Anterior cingulate cortex (tissue), 58 donors: ENCODE measurements at regions not wholly inside any gene's neighbourhood (a gene's known extent, or its start where the extent isn't known, plus 50 kb on each side); places are given as distances from the start of the nearest gene placed in this dataset.
"Not testable (repeated sequence)": the region's sequence is repeated elsewhere in the genome, so short reads cannot be mapped to it uniquely, and the experiment has no call there.

ENCODE experiments used
- DNase-seq, 58 donors: peaks; one replicate each; lab custom pipeline; 2025; lab: John Stamatoyannopoulos, UW

DNA sequence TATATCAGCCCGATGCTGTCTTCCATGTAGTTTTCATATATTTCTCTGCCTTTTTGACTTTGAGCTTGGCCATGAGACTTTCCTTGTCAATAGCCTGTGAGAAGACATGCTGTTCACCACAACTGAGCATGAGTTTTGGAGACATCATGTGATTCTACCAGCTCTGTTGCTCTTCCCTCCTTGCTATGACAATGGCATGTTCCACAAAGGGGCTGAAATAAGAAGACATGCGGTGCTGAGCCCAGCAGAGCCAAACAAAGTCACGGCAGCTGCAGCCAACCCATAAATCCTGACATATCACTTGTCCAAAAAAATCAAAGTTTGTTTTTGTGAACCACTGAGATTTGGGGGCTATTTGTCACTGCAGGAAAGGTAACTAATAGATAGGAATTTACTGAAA, 343.4 kb upstream of the KITLG start:
- DNase-seq, result no peak

DNA sequence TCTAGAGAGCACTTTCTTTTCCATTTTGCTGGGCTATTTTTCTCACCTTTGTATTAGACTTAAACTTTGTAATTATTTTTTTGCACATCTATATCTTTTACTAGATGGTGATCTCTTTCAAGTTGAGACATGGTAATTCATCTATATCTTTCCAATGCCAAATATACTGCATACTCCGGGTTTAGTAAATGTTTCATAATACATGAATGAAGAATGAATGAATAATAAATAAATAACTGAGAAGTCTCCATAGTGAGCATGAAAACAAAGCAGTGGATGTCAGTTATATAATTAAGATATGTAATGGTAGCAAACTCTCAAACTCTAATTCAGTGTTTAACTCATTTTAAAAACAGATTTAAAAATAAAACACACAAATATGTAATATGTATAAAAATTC, 342.5 kb upstream of the KITLG start:
- no peak for DNase-seq

DNA sequence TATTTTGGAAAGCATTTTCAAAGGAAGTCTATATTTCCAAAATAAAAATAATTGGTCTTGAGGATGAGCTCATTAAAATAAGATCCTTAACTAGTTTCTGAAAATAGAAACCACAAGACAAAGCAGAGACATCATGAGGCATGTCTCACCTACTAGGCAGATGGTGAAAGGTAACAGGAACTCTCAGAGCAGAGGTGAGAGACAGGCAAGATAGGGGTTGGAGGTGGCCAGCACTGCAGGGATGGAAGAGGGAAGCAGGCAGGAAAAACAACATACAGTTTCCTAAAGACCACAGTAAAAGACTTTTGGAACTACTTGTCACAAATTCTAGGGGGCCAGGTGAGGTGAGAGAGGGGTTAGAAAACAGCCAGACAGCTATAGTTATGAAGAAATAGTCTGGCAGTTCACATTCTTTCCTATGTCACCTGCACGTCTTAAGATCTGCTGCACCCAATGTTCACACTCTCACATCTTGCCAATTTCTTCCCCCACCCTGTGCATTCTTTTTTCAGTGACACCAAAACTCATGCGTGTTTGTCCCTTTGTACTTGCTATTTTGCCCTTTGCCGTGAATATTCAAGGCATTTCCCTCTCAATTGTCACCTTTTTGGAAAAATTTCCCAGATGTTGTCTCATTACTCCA, 341.7 kb upstream of the KITLG start:
- DNase-seq, result no peak

DNA sequence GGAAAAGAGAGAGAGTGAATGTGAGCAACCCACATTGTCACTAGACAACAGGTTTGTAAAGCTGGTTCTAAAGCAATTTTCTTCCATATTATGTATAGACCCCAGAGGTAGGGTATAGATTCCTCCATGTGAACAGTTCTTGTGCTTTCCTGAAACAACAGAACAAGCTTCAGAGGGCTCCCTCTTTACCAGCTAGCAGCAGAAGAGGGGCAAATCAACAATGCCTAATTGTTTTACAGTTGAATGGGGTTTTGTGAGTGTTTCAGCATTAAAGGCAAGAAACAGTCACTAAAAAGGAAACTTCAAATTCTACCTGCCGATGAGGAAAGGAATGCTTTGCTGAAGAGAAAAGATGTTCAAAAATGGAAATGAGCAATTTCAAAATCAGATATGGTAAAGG, 341.2 kb upstream of the KITLG start:
- DNase-seq, result peak in 1 of 58 donors; percentile 5

DNA sequence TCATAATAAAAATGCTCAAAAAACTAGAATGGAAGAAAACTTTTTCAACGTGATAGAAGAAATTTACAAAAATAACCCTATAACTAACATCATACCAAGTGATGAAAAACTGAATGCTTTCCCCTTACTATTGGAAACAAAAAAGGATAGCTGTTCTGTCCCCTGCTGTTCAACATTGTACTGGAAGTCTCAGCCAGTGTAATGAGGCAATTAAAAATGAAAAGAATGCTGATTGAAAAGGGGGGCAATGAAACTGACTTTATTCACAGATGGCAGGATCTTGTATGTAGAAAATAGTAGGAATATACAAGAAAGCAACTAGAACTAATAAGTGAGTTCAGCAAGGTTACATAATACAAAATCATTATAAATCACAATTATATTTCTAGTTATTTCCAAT, 337.9 kb upstream of the KITLG start:
- no peak for DNase-seq

DNA sequence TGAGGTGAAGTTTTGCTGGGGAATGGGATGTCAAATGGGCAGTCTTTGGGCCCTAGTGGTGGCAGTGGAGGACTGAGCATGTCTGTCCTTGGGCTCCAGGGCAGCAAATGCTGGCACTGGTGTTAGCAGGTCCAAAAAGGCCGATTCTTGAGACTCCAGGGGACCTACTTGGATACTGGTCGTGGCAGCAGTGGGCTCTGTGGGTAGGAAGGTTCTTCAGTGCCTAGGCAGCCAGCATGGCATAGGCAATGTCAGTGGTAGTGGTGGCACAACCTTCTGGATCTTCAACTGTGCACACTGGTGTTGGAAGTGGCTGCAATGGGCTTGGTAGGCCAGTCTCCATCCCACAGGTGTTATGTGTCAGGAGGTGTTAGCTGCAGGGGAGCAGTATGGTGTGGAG, 334.7 kb upstream of the KITLG start:
- no peak for DNase-seq

DNA sequence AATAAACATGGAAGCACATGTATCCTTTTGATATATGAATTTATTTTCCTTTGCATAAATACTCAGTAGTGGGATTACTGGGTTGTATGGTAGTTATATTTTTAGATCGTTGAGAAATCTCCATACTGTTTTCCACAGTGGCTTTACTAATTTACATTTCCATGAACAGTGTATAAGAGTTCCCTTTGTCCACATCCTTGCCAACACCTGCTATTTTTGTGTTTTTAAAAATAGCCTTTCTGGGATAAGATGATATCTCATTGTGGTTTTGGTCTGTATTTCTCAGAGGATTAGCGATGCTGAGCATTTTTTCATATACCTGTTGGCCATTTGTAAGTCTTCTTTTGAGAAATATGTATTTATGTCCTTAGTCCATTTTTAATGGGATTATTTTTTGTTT, 329.2 kb upstream of the KITLG start:
- DNase-seq, result no peak

DNA sequence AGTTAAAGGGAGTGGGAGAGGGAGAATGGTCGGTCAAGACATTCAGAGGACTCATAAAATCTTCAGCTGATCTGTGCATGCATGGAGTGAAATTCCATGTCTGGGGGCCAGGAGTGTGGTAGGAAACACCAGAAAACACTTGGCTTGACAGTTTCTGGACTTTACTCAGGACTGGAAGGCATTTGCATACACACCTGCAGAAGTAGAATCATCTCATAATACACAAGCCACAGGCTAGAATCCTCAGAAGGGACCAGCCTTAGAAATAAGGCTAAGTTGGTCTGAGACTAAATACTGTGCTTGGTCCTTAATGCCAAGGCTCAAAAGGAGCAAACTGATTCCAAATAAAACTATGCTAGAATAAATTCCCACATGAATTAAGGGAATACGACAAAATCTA, 328.1 kb upstream of the KITLG start:
- DNase-seq, result no peak

DNA sequence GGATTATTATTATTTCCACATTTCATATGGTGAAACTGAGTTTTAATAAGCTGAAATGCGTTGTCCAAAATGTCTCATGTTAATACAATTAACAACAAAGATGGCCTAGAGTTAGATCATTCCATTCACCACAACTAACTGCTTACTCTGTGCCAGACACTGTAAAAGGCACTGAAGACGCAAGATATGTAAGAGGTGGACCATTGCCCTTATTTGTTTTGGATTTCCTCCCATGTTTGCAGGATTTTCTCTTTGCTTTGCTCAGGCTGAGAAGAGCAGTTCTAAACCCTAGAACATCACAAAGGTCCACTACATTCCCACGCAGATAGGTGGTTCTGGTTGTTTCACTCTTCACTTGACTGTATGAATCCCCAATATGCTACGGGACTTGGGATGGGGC, 324.4 kb upstream of the KITLG start:
- DNase-seq, result no peak

DNA sequence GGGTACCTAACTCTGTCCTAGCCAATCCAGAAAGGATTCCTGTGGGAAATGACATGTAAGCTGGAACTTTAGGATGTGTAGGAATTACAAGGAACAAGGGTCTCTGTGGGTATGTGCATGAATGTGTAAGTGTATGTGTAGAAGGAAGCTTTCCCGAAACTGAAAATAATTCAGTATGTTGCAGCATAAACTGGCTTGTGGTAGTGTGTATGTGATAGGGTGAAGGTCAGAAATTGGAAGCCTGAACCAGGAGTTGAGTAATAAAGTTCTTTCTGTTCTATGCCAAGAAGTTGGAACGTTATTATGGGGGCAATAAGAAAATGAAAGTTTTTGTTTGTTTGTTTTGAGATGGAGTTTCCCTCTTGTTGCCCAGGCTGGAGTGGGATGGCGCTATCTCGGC, 323.1 kb upstream of the KITLG start:
- DNase-seq, result no peak

DNA sequence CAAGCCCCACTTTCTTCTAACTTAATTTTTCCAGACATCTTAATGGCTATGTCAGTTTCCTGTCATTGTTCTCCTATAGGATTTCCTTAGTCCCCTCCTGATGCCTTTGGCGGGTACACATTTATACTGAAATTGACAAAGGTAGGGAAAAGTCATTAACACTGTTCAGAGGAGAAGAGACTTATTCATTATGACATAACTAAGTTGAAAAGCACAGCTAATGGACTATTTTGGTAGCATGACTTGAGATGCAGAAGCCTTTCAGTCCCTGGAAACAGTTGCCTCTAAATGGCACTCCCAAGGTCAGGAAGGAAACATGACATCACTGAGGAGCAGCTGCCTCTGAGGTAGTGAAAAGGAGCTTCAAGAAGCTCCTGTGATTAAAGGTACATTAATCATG, 317.5 kb upstream of the KITLG start:
- DNase-seq, result no peak

DNA sequence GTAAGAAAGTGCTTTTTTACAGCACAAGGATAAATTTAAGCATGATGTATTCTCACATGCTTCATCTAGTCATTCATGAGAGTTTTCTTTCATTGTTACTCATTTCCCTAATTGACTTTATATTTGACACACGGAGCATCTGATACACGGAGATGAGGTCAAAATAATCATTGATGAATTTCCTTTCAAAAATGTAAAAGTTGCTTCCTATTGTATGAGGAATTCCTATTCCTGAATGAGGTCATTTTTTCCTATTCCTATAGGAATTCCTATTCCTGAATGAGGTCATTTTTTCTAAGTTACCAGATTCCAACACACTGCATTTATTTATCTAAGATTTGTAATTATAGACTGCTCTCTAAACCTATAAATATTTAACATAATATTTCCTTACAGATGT, 316.7 kb upstream of the KITLG start:
- no peak for DNase-seq

DNA sequence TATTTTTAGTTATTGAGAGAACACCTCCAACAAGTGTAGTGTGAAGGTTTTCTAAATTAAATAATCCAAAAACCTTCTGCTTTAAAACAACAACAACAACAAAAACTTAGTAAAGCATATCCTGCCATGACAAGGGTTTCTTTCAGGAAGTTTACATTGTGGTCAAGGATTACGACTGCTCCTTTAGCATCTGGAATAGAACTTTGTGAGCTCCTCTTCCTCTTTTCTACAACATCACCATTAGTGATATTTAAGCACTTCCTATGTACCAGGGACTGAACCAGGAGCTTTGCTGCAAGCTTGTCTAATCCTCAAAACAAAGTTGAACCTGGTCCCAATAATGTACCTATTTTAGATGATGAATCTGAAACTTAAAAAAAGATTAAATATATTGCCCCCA, 315.4 kb upstream of the KITLG start:
- no peak for DNase-seq

DNA sequence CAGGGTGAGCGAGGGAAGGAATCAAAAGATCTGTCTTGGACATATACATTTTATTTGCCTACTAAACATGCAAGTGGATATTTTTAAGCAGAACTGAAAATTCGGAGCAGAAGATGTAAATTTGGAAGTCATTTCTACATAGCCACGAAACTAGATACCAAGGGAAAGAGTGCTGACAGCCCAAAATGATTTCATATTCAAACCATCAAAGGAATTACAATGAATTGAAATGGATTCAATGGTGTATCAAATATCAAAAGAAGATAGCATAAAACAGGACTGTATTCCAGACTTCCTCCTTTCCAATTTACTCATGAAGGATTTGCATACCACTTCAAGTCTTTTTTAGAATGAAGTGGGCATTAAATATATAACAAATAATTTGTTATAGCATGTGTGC, 313.5 kb upstream of the KITLG start:
- DNase-seq, result no peak

DNA sequence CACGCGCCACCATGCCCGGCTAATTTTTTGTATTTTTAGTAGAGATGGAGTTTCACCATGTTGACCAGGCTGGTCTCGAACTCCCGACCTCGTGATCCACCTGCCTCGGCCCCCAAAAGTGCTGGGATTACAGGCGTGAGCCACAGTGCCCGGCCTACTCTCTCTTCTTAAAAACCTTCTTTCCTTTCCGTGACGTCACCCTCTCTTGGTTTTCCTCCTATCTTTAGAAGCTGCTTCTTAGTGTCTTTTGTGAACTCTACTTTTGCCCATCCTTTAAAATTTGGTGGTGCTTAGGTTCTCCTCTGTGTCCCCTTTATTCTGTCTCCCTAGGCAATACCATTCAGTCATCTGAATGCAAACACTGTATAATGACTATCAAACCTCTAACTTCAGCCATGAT, 311.2 kb upstream of the KITLG start:
- DNase-seq, result not testable (repeated sequence)

DNA sequence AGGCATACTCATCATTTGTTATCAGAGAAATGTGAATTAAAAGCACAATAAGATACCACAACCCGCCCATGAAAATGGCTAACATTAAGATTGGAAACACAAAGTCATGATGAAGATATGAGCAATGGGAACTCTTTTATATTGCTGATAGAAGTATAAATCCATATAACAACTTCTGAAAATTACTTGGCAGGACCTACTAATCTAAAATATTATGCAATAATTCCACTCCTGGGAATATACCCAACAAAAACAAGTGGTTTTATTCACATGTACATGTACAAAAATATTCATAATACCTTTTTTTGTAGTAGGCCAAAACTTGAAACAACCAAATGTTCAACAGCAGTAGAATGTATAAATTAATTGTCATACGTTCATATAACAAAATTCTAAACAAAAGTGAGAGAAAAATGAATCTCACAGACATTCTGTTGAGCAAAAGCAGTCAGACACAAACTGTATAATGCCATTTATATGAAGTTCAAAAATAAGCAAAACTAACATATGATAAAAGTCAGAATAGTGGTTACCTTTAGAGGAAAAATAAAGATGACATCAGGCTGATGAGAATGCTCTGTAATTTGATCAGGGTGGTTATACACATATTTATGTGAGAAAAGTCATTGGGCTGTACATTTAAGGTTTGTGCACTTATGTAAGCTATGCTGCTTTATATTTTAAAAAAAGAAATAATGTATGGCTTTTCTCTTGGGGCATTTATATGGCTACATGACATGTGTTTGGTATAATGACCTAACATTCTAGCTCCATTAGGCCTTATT, 309.2 kb upstream of the KITLG start:
- no peak for DNase-seq

DNA sequence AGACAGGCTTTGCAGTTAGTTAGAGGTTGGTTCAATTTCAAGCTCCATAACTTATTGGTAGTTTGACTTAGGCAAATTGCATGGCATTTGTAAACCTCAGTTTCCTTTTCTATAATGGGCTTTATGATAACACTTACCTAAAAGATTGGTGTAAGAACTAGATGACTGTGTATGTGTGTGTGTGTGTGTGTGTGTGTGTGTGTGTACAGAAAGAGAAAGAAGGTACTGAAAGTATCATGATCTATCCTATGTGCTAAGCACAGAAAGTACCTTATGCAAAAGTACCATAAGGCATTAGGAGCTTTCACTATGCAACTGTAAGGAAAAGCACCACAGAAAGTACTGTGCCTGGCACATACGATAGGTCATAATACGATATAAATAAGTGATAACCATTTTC, 304.3 kb upstream of the KITLG start:
- DNase-seq, result no peak

DNA sequence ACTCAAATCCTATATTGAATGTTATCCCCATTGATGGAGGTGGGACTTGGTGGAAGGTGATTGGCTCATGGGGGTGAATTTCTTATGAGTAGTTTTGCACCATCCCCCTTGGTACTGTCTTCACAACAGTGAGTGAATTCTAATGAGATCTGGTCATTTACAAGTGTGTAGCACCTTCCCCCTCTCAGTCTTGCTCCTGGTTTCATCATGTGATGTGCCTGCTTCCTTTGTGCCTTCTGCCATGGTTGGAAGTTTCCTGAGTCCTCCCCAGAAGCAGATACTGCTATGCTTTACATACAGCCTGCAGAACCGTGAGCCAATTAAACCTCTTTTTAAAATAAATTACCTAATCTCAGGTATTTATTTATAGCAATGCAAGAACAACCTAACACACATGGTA, 302.4 kb upstream of the KITLG start:
- no peak for DNase-seq

DNA sequence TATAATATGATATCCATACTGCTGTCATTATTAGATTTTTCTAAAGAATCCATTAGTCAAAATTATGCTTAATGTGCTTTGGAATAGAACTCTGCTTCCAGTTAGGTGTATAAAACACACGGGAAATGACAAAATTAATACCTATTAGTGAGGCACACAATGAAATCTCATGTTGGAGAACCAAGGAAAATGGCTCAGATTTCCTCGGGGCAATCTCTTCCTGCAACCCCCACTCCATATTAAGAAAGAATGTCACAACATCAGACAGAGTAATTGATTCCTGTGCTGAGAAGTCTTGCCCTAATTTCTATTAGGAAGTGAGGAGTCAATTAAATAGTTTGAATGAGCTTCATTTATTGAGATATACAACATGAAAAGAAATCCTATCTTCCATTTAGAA, 299.8 kb upstream of the KITLG start:
- no peak for DNase-seq

DNA sequence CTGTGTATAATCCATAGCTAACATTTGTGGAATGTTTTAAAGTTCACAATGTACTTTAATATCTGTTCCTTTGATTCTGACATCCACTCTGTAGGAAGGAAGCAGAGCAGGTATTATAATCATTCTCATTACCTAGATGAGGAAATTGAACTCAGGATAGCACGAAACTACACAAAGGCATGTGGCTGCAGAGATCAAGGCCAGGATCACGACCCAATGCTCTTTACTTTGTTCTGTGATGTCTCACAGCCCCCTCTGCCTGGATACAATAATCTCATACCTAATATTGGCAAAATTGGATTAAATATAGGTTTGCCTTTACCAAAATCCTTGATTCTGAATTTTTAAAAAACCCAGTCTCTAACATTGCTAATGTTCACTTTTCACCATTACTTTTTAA, 298.0 kb upstream of the KITLG start:
- DNase-seq, result no peak

DNA sequence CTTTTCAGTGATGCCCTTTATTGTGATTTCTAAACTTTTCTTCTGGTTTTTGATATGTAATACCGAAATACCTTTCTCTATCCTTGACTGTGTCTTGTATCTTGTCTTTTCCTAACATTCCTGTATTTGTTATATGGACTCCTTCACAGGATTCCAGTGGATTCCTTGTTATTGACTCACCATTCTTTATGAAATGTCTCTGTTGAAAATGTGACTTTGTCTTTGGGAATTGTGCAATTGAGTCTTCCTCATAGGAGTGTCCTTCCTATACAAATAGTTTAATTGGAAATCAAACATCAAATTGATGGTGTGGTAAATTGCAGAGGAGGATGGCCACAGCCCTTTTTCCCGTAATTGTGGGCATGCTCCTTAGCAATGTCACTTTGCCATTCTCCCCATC, 296.6 kb upstream of the KITLG start:
- DNase-seq, result no peak

DNA sequence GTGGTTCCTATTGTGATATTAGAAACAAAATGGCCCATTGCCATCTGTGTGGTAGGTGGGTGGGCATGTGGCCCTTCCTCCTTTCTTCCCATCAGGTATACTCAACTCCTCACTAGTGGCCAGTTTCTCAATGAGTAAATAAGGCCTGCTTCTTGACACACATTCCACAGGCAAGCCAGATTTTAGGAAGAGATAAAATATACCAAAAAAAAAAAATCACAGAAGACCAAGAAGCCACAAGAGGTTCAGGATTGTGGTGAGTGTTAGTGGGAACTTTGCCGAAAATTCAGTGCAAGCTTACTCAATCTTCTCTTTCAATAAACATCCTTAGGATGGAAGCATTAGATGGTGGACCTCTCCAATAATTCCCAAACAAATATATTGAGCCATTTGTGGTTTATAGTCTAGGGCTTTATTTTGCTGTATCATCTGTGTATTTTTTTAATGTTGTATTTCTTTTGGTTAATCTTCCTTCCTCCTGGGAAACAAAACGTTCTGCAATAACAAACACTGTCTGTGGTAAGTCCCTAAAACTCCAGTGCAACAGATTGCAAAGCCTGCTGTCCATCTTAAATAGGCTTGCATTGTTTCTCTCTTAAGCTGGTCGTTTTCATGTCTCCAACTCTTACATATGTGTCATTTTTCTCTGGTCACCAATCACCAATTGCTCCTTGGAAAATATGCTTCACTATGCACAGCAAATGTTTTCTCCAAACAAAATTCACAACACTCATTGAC, 289.9 kb upstream of the KITLG start:
- DNase-seq, result no peak
